CD8-positive, alpha-beta memory T cell (primary cell): ENCODE measurements at regions not wholly inside any gene's neighbourhood (a gene's known extent, or its start where the extent isn't known, plus 50 kb on each side); places are given as distances from the start of the nearest gene placed in this dataset.
A peak's percentile ranks its signal among the peaks of the same experiment; 100 is the strongest.

ENCODE experiments used
- CTCF ChIA-PET: fragments of 350-600 bp; sonication (Branson Sonifier 250); formaldehyde crosslinking; loops from one replicate; lab custom pipeline; 2021; ENCODE audit warnings: antibody characterized with exemption; lab: Charles Lee
- POLR2A ChIA-PET: fragments of 350-600 bp; sonication (Branson Sonifier 250); formaldehyde crosslinking; loops from one replicate; lab custom pipeline; 2021; ENCODE audit warnings: antibody characterized with exemption; lab: Charles Lee
- DNase-seq, 5 donors: peaks; one replicate each; pipeline versions ENCODE4 v3.0.0 to v3.0.0-alpha.2; 2020 to 2022; ENCODE audit warnings: mixed read lengths in 1 of 5
- H3K27ac ChIP-seq: one replicate; pipeline ENCODE4 v1.7.0; 2013; ENCODE audit warnings: low read depth, mild to moderate bottlenecking, low read length, moderate library complexity
- H3K27me3 ChIP-seq: 2 replicates; pipeline ENCODE4 v1.7.0; 2013; ENCODE audit warnings: low read length, mild to moderate bottlenecking; ENCODE audit not compliant: insufficient read depth, poor library complexity, severe bottlenecking
- H3K36me3 ChIP-seq: 2 replicates; pipeline ENCODE4 v1.7.0; 2013; ENCODE audit warnings: mild to moderate bottlenecking, low read length, moderate library complexity; ENCODE audit not compliant: insufficient read depth
- H3K4me1 ChIP-seq: 2 replicates; pipeline ENCODE4 v1.7.0; 2013; ENCODE audit warnings: mild to moderate bottlenecking, low read length, moderate library complexity; ENCODE audit not compliant: insufficient read depth
- H3K4me3 ChIP-seq: 2 replicates; pipeline ENCODE4 v1.7.0; 2013; ENCODE audit warnings: mild to moderate bottlenecking, low read length
- H3K9me3 ChIP-seq: 2 replicates; pipeline ENCODE4 v1.7.0; 2013; ENCODE audit warnings: mild to moderate bottlenecking, low read length
- H3K27ac Mint-ChIP-seq, 8 donors: one replicate each; pipeline ENCODE4 v1.8.0; 2020 to 2021; ENCODE audit warnings: mixed read lengths in 8 of 8, mild to moderate bottlenecking in 6 of 8, inconsistent platforms in 3 of 8, moderate library complexity in 3 of 8
- H3K27me3 Mint-ChIP-seq, 2 donors: one replicate each; pipeline ENCODE4 v1.8.0; 2020 to 2021; ENCODE audit warnings: mixed read lengths in 2 of 2, mild to moderate bottlenecking in 1 of 2, moderate library complexity in 1 of 2
- H3K36me3 Mint-ChIP-seq, 3 donors: one replicate each; pipeline ENCODE4 v1.8.0; 2020 to 2021; ENCODE audit warnings: mixed read lengths in 3 of 3, inconsistent platforms in 1 of 3, mild to moderate bottlenecking in 1 of 3
- H3K4me1 Mint-ChIP-seq, 3 donors: one replicate each; pipeline ENCODE4 v1.8.0; 2020 to 2021; ENCODE audit warnings: mixed read lengths in 3 of 3, inconsistent platforms in 1 of 3, mild to moderate bottlenecking in 1 of 3
- H3K4me3 Mint-ChIP-seq, 7 donors: one replicate each; pipeline ENCODE4 v1.8.0; 2020 to 2021; ENCODE audit warnings: mixed read lengths in 7 of 7, mild to moderate bottlenecking in 6 of 7, moderate library complexity in 4 of 7, inconsistent platforms in 2 of 7
- H3K9me3 Mint-ChIP-seq, 5 donors: one replicate each; pipeline ENCODE4 v1.8.0; 2020 to 2022; ENCODE audit warnings: mixed read lengths in 5 of 5, mild to moderate bottlenecking in 3 of 5, moderate library complexity in 2 of 5, inconsistent platforms in 1 of 5

GRCh38 chr10:107834706-107835105 lies 670.2 kb upstream of the SORCS1 start:
- H3K27me3 ChIP-seq, result no peaks in the 10 kb centered on the region
- H3K4me3 ChIP-seq, result no peak overlapping the region
- H3K36me3 Mint-ChIP-seq, result no peaks in the 10 kb centered on the region
- no peak overlapping the region for H3K4me3 Mint-ChIP-seq
- no peaks in the 10 kb centered on the region for H3K36me3 ChIP-seq
- no peaks in the 10 kb centered on the region for H3K9me3 ChIP-seq
- no peaks in the 10 kb centered on the region for H3K4me1 ChIP-seq
- H3K27me3 Mint-ChIP-seq, result no peaks in the 10 kb centered on the region
- no peak overlapping the region for H3K27ac ChIP-seq
- peak overlapping the region in 1 of 8 donors; percentile 50 for H3K27ac Mint-ChIP-seq
- ChIA-PET CTCF (no interaction called here), POLR2A (no interaction called here)
- H3K9me3 Mint-ChIP-seq, result peaks cover 9 to 51% (median 13%) of the 10 kb centered on the region in 5 donors
- no peaks in the 10 kb centered on the region for H3K4me1 Mint-ChIP-seq
- no peak for DNase-seq

GRCh38 chr10:107831772-107832171 lies 667.3 kb upstream of the SORCS1 start:
- H3K4me1 ChIP-seq, result no peaks in the 10 kb centered on the region
- H3K27me3 Mint-ChIP-seq, result no peaks in the 10 kb centered on the region
- H3K9me3 Mint-ChIP-seq, result peaks cover 9 to 46% (median 15%) of the 10 kb centered on the region in 5 donors
- no peaks in the 10 kb centered on the region for H3K27me3 ChIP-seq
- no peak overlapping the region for H3K4me3 Mint-ChIP-seq
- H3K27ac ChIP-seq, result no peak overlapping the region
- POLR2A ChIA-PET, result no interaction called here
- no peak overlapping the region for H3K4me3 ChIP-seq
- no peaks in the 10 kb centered on the region for H3K9me3 ChIP-seq
- no peak overlapping the region for H3K27ac Mint-ChIP-seq
- CTCF ChIA-PET, result no interaction called here
- no peak for DNase-seq
- H3K36me3 Mint-ChIP-seq, result no peaks in the 10 kb centered on the region
- H3K4me1 Mint-ChIP-seq, result no peaks in the 10 kb centered on the region
- no peaks in the 10 kb centered on the region for H3K36me3 ChIP-seq

- Histone ChIP-seq H3K27me3 (no peaks in the 10 kb centered on the region), H3K36me3 (no peaks in the 10 kb centered on the region), H3K27ac (no peak overlapping the region), H3K4me3 (no peak overlapping the region), H3K4me1 (no peaks in the 10 kb centered on the region), H3K9me3 (no peaks in the 10 kb centered on the region)
- no peaks in the 10 kb centered on the region for H3K27me3 Mint-ChIP-seq
- H3K36me3 Mint-ChIP-seq, result no peaks in the 10 kb centered on the region
- H3K9me3 Mint-ChIP-seq, result peaks cover 8 to 42% (median 19%) of the 10 kb centered on the region in 5 donors
- ChIA-PET CTCF (no interaction called here), POLR2A (no interaction called here)
- no peaks in the 10 kb centered on the region for H3K4me1 Mint-ChIP-seq
- no peak overlapping the region for H3K4me3 Mint-ChIP-seq
- no peak for DNase-seq
- no peak overlapping the region for H3K27ac Mint-ChIP-seq
Observed at GRCh38 chr10:107829161-107829560, 664.7 kb upstream of the SORCS1 start.

- ChIA-PET POLR2A (no interaction called here), CTCF (no interaction called here)
- no peaks in the 10 kb centered on the region for H3K4me1 ChIP-seq
- Mint-ChIP-seq H3K4me3 (no peak overlapping the region), H3K27me3 (no peaks in the 10 kb centered on the region), H3K4me1 (no peaks in the 10 kb centered on the region), H3K9me3 (peaks cover 2 to 29% (median 19%) of the 10 kb centered on the region in 5 donors), H3K36me3 (no peaks in the 10 kb centered on the region), H3K27ac (no peak overlapping the region)
- no peaks in the 10 kb centered on the region for H3K36me3 ChIP-seq
- DNase-seq, result no peak
- no peaks in the 10 kb centered on the region for H3K27me3 ChIP-seq
- no peak overlapping the region for H3K27ac ChIP-seq
- H3K4me3 ChIP-seq, result no peak overlapping the region
- no peaks in the 10 kb centered on the region for H3K9me3 ChIP-seq
Observed at GRCh38 chr10:107826171-107826570, 661.7 kb upstream of the SORCS1 start.

GRCh38 chr10:107814865-107815487 lies 650.5 kb upstream of the SORCS1 start:
- Mint-ChIP-seq H3K27ac (no peak overlapping the region), H3K4me1 (no peaks in the 10 kb centered on the region), H3K36me3 (no peaks in the 10 kb centered on the region), H3K27me3 (no peaks in the 10 kb centered on the region), H3K9me3 (peaks cover 8 to 37% (median 15%) of the 10 kb centered on the region in 5 donors), H3K4me3 (no peak overlapping the region)
- H3K27me3 ChIP-seq, result no peaks in the 10 kb centered on the region
- no peaks in the 10 kb centered on the region for H3K36me3 ChIP-seq
- H3K4me1 ChIP-seq, result no peaks in the 10 kb centered on the region
- H3K4me3 ChIP-seq, result no peak overlapping the region
- POLR2A ChIA-PET, result no interaction called here
- CTCF ChIA-PET, result no interaction called here
- no peaks in the 10 kb centered on the region for H3K9me3 ChIP-seq
- no peak overlapping the region for H3K27ac ChIP-seq
- DNase-seq, result no peak

- CTCF ChIA-PET, result no interaction called here
- Histone ChIP-seq H3K36me3 (no peaks in the 10 kb centered on the region), H3K4me3 (no peak overlapping the region), H3K4me1 (no peaks in the 10 kb centered on the region), H3K27me3 (no peaks in the 10 kb centered on the region), H3K9me3 (no peaks in the 10 kb centered on the region), H3K27ac (no peak overlapping the region)
- Mint-ChIP-seq H3K36me3 (no peaks in the 10 kb centered on the region), H3K9me3 (peaks cover 6 to 33% (median 12%) of the 10 kb centered on the region in 5 donors), H3K27me3 (no peaks in the 10 kb centered on the region), H3K27ac (no peak overlapping the region), H3K4me1 (no peaks in the 10 kb centered on the region), H3K4me3 (no peak overlapping the region)
- DNase-seq, result no peak
- POLR2A ChIA-PET, result no interaction called here
Observed at GRCh38 chr10:107813451-107814162, 649.1 kb upstream of the SORCS1 start.

GRCh38 chr10:107809889-107810288 lies 645.4 kb upstream of the SORCS1 start:
- no peak for DNase-seq
- Mint-ChIP-seq H3K9me3 (peaks cover 2 to 23% (median 8%) of the 10 kb centered on the region in 5 donors), H3K27me3 (no peaks in the 10 kb centered on the region), H3K4me3 (no peak overlapping the region), H3K36me3 (peaks cover 0 to 1% (median 0%) of the 10 kb centered on the region in 3 donors), H3K27ac (no peak overlapping the region), H3K4me1 (no peaks in the 10 kb centered on the region)
- Histone ChIP-seq H3K9me3 (no peaks in the 10 kb centered on the region), H3K27ac (no peak overlapping the region), H3K4me3 (no peak overlapping the region), H3K4me1 (no peaks in the 10 kb centered on the region), H3K36me3 (no peaks in the 10 kb centered on the region), H3K27me3 (no peaks in the 10 kb centered on the region)
- POLR2A ChIA-PET, result no interaction called here
- CTCF ChIA-PET, result no interaction called here

- Mint-ChIP-seq H3K4me3 (no peak overlapping the region), H3K9me3 (peaks cover 3 to 15% (median 9%) of the 10 kb centered on the region in 5 donors), H3K27ac (no peak overlapping the region), H3K36me3 (peaks cover 0 to 1% (median 0%) of the 10 kb centered on the region in 3 donors), H3K27me3 (no peaks in the 10 kb centered on the region), H3K4me1 (no peaks in the 10 kb centered on the region)
- Histone ChIP-seq H3K4me1 (no peaks in the 10 kb centered on the region), H3K9me3 (no peaks in the 10 kb centered on the region), H3K4me3 (no peak overlapping the region), H3K36me3 (no peaks in the 10 kb centered on the region), H3K27me3 (no peaks in the 10 kb centered on the region), H3K27ac (no peak overlapping the region)
- ChIA-PET POLR2A (no interaction called here), CTCF (no interaction called here)
- no peak for DNase-seq
Observed at GRCh38 chr10:107807836-107808235, 643.3 kb upstream of the SORCS1 start.
